ENCODE measurements at regions not wholly inside any gene's neighbourhood (a gene's known extent, or its start where the extent isn't known, plus 50 kb on each side); places are given as distances from the start of the nearest gene placed in this dataset.

- H3K27ac ChIP-seq, result peak overlapping the region; percentile 4; the same call in 1 of the 2 replicates
- TF ChIP-seq CTCF (conservative IDR thresholded peaks at IDR 0.05), result no peak
- no peak for TF ChIP-seq ZFX (IDR thresholded peaks at IDR 0.05)
Observed at GRCh38 chr20:57782631-57783041, 72.8 kb upstream of the PMEPA1 start.

GRCh38 chr20:57781901-57782300 is 72.1 kb upstream of the PMEPA1 start:
- TF ChIP-seq ZFX (IDR thresholded peaks at IDR 0.05), result no peak
- no peak for TF ChIP-seq CTCF (conservative IDR thresholded peaks at IDR 0.05)
- no peak overlapping the region for H3K27ac ChIP-seq

GRCh38 chr20:57780906-57781305 is 71.1 kb upstream of the PMEPA1 start:
- TF ChIP-seq CTCF (conservative IDR thresholded peaks at IDR 0.05) (no peak), ZFX (IDR thresholded peaks at IDR 0.05) (no peak)
- H3K27ac ChIP-seq, result no peak overlapping the region

- peak overlapping the region; percentile 20; the same call in 1 of the 2 replicates for H3K27ac ChIP-seq
- TF ChIP-seq ZFX (IDR thresholded peaks at IDR 0.05), result no peak
- TF ChIP-seq CTCF (conservative IDR thresholded peaks at IDR 0.05), result no peak
Observed at GRCh38 chr20:57780398-57780797, 70.6 kb upstream of the PMEPA1 start.

- H3K27ac ChIP-seq, result peak overlapping the region; percentile 20
- TF ChIP-seq CTCF (conservative IDR thresholded peaks at IDR 0.05), result no peak
- no peak for TF ChIP-seq ZFX (IDR thresholded peaks at IDR 0.05)
Observed at GRCh38 chr20:57779401-57780003, 69.7 kb upstream of the PMEPA1 start.

- TF ChIP-seq CTCF (conservative IDR thresholded peaks at IDR 0.05), result no peak
- TF ChIP-seq ZFX (IDR thresholded peaks at IDR 0.05), result no peak
- H3K27ac ChIP-seq, result no peak overlapping the region
Observed at GRCh38 chr20:57777911-57778310, 68.1 kb upstream of the PMEPA1 start.

GRCh38 chr20:57774951-57775350 is 65.1 kb upstream of the PMEPA1 start:
- no peak for TF ChIP-seq ZFX (IDR thresholded peaks at IDR 0.05)
- TF ChIP-seq CTCF (conservative IDR thresholded peaks at IDR 0.05), result no peak
- H3K27ac ChIP-seq, result peak overlapping the region; percentile 91
